GM21528 (cell line): ENCODE measurements at regions not wholly inside any gene's neighbourhood (a gene's known extent, or its start where the extent isn't known, plus 50 kb on each side); places are given as distances from the start of the nearest gene placed in this dataset.

Source experiments
- ATAC-seq: cut with Tn5 transposase; IDR thresholded peaks from one replicate; pipeline ENCODE4 v1.9.1; 2021; ENCODE audit warnings: mild to moderate bottlenecking, moderate library complexity; ENCODE audit not compliant: unreplicated experiment, low FRiP score

- ATAC-seq: no peak
These were observed 340.0 kb downstream of the FBXO15 start for GRCh38 chr18:73807551-73808192.

- ATAC-seq: no peak
These were observed 341.6 kb downstream of the FBXO15 start for GRCh38 chr18:73805991-73806390.

GRCh38 chr18:73797419-73797818, 350.2 kb downstream of the FBXO15 start:
- ATAC-seq: no peak

- ATAC-seq: no peak
These were observed 354.2 kb downstream of the FBXO15 start for GRCh38 chr18:73793386-73793785.

GRCh38 chr18:73791081-73791480, 356.6 kb downstream of the FBXO15 start:
- no peak for ATAC-seq

GRCh38 chr18:73790587-73790986, 357.0 kb downstream of the FBXO15 start:
- no peak for ATAC-seq

- ATAC-seq: no peak
These were observed 360.3 kb downstream of the FBXO15 start for GRCh38 chr18:73787316-73787715.

- ATAC-seq: no peak
These were observed 362.3 kb downstream of the FBXO15 start for GRCh38 chr18:73785300-73785699.

- no peak for ATAC-seq
These were observed 362.8 kb downstream of the FBXO15 start for GRCh38 chr18:73784853-73785252.

- no peak for ATAC-seq
These were observed 365.2 kb downstream of the FBXO15 start for GRCh38 chr18:73782405-73782804.

GRCh38 chr18:73780218-73780617, 367.4 kb downstream of the FBXO15 start:
- ATAC-seq: no peak

GRCh38 chr18:73778032-73778359, 369.6 kb downstream of the FBXO15 start:
- ATAC-seq: no peak

- ATAC-seq: no peak
These were observed 370.1 kb downstream of the FBXO15 start for GRCh38 chr18:73777356-73778031.

- no peak for ATAC-seq
These were observed 372.7 kb downstream of the FBXO15 start for GRCh38 chr18:73774811-73775509.

GRCh38 chr18:73768043-73768442, 379.6 kb downstream of the FBXO15 start:
- no peak for ATAC-seq

GRCh38 chr18:73766910-73767515, 380.6 kb downstream of the FBXO15 start:
- ATAC-seq: no peak

- ATAC-seq: no peak
These were observed 389.2 kb downstream of the FBXO15 start for GRCh38 chr18:73758446-73758845.

GRCh38 chr18:73756256-73757091, 391.2 kb downstream of the FBXO15 start:
- no peak for ATAC-seq

GRCh38 chr18:73752965-73753364, 394.7 kb downstream of the FBXO15 start:
- ATAC-seq: no peak

GRCh38 chr18:73752546-73752945, 395.1 kb downstream of the FBXO15 start:
- no peak for ATAC-seq

GRCh38 chr18:73750052-73750451, 397.6 kb downstream of the FBXO15 start:
- no peak for ATAC-seq
